CD14-positive monocyte (primary cell): ENCODE measurements at regions not wholly inside any gene's neighbourhood (a gene's known extent, or its start where the extent isn't known, plus 50 kb on each side); places are given as distances from the start of the nearest gene placed in this dataset.

ENCODE experiments used
- DNase-seq, 3 donors: peaks; one replicate each; pipeline ENCODE4 v3.0.0-alpha.2; 2011 to 2022
- H2AFZ ChIP-seq: 2 replicates; pipeline ENCODE4 v1.6.0; 2012; ENCODE audit warnings: mild to moderate bottlenecking, low read depth, low read length, inconsistent platforms; ENCODE audit not compliant: insufficient read depth, poor library complexity, severe bottlenecking
- H3K27ac ChIP-seq, 2 donors: 1 replicate in 1 of 2; 2 replicates in 1 of 2; pipeline ENCODE4 v1.5.1; 2012 to 2013; ENCODE audit warnings: low read length in 2 of 2, control low read depth in 1 of 2, inconsistent platforms in 1 of 2, low read depth in 1 of 2, mild to moderate bottlenecking in 1 of 2
- H3K27me3 ChIP-seq, 2 donors: one replicate each; pipeline versions ENCODE4 v1.6.0 to v1.6.1; 2011 to 2013; ENCODE audit warnings: low read length in 2 of 2; ENCODE audit not compliant: control insufficient read depth in 2 of 2, insufficient read depth in 2 of 2
- H3K36me3 ChIP-seq, 2 donors: replicated peaks in 1 of 2; 1 replicate in 1 of 2; 2 replicates in 1 of 2; pipeline versions ENCODE4 v1.5.1 to v1.6.1; 2012 to 2013; ENCODE audit warnings: low read length in 2 of 2, control low read depth in 1 of 2, inconsistent platforms in 1 of 2, mild to moderate bottlenecking in 1 of 2; ENCODE audit not compliant: insufficient read depth in 2 of 2, control insufficient read depth in 1 of 2
- H3K4me1 ChIP-seq, 2 donors: 1 replicate in 1 of 2; 2 replicates in 1 of 2; pipeline versions ENCODE4 v1.5.1 to v1.6.1; 2012 to 2013; ENCODE audit warnings: low read length in 2 of 2, control low read depth in 1 of 2, inconsistent platforms in 1 of 2, mild to moderate bottlenecking in 1 of 2, moderate library complexity in 1 of 2; ENCODE audit not compliant: insufficient read depth in 2 of 2, control insufficient read depth in 1 of 2
- H3K4me2 ChIP-seq: replicated peaks from 2 replicates; pipeline ENCODE3; 2012; ENCODE audit warnings: low read length, moderate library complexity, mild to moderate bottlenecking; ENCODE audit not compliant: poor library complexity, severe bottlenecking; ENCODE audit errors: extremely low read depth
- H3K4me3 ChIP-seq, 3 experiments: fragments of 200-600 bp in 1 of 3; sonication (generic) in 1 of 3; replicated peaks in 1 of 3; 1 replicate in 2 of 3; 2 replicates in 1 of 3; pipeline ENCODE4 v1.5.1; 2011 to 2013; ENCODE audit warnings: low read length in 3 of 3, mild to moderate bottlenecking in 3 of 3, control low read depth in 2 of 3, low read depth in 2 of 3, inconsistent platforms in 1 of 3, moderate library complexity in 1 of 3
- H3K79me2 ChIP-seq: 2 replicates; pipeline ENCODE4 v1.6.0; 2012; ENCODE audit warnings: mild to moderate bottlenecking, control low read depth, inconsistent platforms, low read length, moderate library complexity; ENCODE audit not compliant: insufficient read depth
- H3K9ac ChIP-seq: 2 replicates; pipeline ENCODE4 v1.6.0; 2017; ENCODE audit warnings: low read length, mild to moderate bottlenecking; ENCODE audit not compliant: insufficient read depth, poor library complexity, severe bottlenecking
- H3K9me3 ChIP-seq, 2 donors: replicated peaks in 1 of 2; 1 replicate in 1 of 2; 2 replicates in 1 of 2; pipeline versions ENCODE4 v1.5.1 to v1.6.1; 2012 to 2013; ENCODE audit warnings: low read length in 2 of 2, control low read depth in 1 of 2; ENCODE audit not compliant: control insufficient read depth in 1 of 2, insufficient read depth in 1 of 2
- H4K20me1 ChIP-seq: 2 replicates; pipeline ENCODE4 v1.6.0; 2012; ENCODE audit warnings: mild to moderate bottlenecking, low read length, control low read depth, moderate library complexity; ENCODE audit not compliant: insufficient read depth
- H3K27ac Mint-ChIP-seq, 7 donors: one replicate each; pipeline ENCODE4 v1.8.0; 2020; ENCODE audit warnings: mild to moderate bottlenecking in 7 of 7, mixed read lengths in 7 of 7, moderate library complexity in 6 of 7, inconsistent platforms in 2 of 7
- H3K27me3 Mint-ChIP-seq, 3 donors: one replicate each; pipeline ENCODE4 v1.8.0; 2021 to 2022; ENCODE audit warnings: low read depth in 3 of 3, mild to moderate bottlenecking in 3 of 3, mixed read lengths in 3 of 3, moderate library complexity in 3 of 3, inconsistent platforms in 1 of 3
- H3K36me3 Mint-ChIP-seq, 2 donors: one replicate each; pipeline ENCODE4 v1.8.0; 2020; ENCODE audit warnings: mixed read lengths in 2 of 2, inconsistent platforms in 1 of 2, mild to moderate bottlenecking in 1 of 2
- H3K4me1 Mint-ChIP-seq: one replicate; pipeline ENCODE4 v1.8.0; 2020; ENCODE audit warnings: mild to moderate bottlenecking, mixed read lengths
- H3K4me3 Mint-ChIP-seq, 2 donors: one replicate each; pipeline ENCODE4 v1.8.0; 2020; ENCODE audit warnings: mild to moderate bottlenecking in 2 of 2, mixed read lengths in 2 of 2, moderate library complexity in 1 of 2
- H3K9me3 Mint-ChIP-seq, 7 donors: one replicate each; pipeline ENCODE4 v1.8.0; 2020 to 2022; ENCODE audit warnings: mixed read lengths in 7 of 7, mild to moderate bottlenecking in 6 of 7, moderate library complexity in 6 of 7, inconsistent platforms in 2 of 7
- CTCF ChIP-seq: fragments of 200-600 bp; IDR thresholded peaks from one replicate; pipeline ENCODE4 v1.8.0; 2022; ENCODE audit warnings: antibody characterized with exemption, mild to moderate bottlenecking
- WGBS: methylation state at CpG from one replicate; pipeline ENCODE4 v1.1.5; 2013; ENCODE audit warnings: missing lambda C conversion rate; ENCODE audit not compliant: insufficient coverage; 5-methylcytosine and 5-hydroxymethylcytosine counted together
- intact Hi-C, 2 donors: fragments of 100-400 bp; cut with micrococcal nuclease; formaldehyde crosslinking; loops; one replicate each; pipeline versions ENCODE4 v1.15.0 to v1.15.1; 2023

- Histone ChIP-seq H3K4me2 (no peak overlapping the region), H3K27me3 (no peaks in the 10 kb centered on the region), H3K4me1 (no peaks in the 10 kb centered on the region), H3K9me3 (no peaks in the 10 kb centered on the region), H3K36me3 (no peaks in the 10 kb centered on the region), H4K20me1 (no peaks in the 10 kb centered on the region), H3K4me3 (no peak overlapping the region), H3K27ac (no peak overlapping the region), H3K79me2 (no peaks in the 10 kb centered on the region), H2AFZ (no peak overlapping the region), H3K9ac (no peak overlapping the region)
- WGBS = 97% methylated on average over 5 of the region's 5 CpGs
- intact Hi-C loops = no loop called here
- peaks cover 0 to 7% (median 2%) of the 10 kb centered on the region in 7 donors for H3K9me3 Mint-ChIP-seq
- peaks cover 0 to 5% (median 2%) of the 10 kb centered on the region in 3 donors for H3K27me3 Mint-ChIP-seq
- no peaks in the 10 kb centered on the region for H3K4me1 Mint-ChIP-seq
- H3K4me3 Mint-ChIP-seq = no peak overlapping the region
- H3K27ac Mint-ChIP-seq = no peak overlapping the region
- no peak for DNase-seq
- no peaks in the 10 kb centered on the region for H3K36me3 Mint-ChIP-seq
- no peak for TF ChIP-seq CTCF
Measured at GRCh38 chr4:4637710-4638109, 95.9 kb upstream of the STX18 start.

GRCh38 chr4:4633431-4633830 is 91.6 kb upstream of the STX18 start:
- Histone ChIP-seq H2AFZ (no peak overlapping the region), H4K20me1 (no peaks in the 10 kb centered on the region), H3K9ac (no peak overlapping the region), H3K36me3 (no peaks in the 10 kb centered on the region), H3K4me1 (no peaks in the 10 kb centered on the region), H3K27ac (no peak overlapping the region), H3K4me3 (no peak overlapping the region), H3K79me2 (no peaks in the 10 kb centered on the region), H3K4me2 (no peak overlapping the region), H3K9me3 (no peaks in the 10 kb centered on the region), H3K27me3 (no peaks in the 10 kb centered on the region)
- no peak for DNase-seq
- intact Hi-C loops = no loop called here
- Mint-ChIP-seq H3K9me3 (peaks cover 0 to 9% (median 4%) of the 10 kb centered on the region in 7 donors), H3K4me3 (no peak overlapping the region), H3K27me3 (peaks cover 0 to 2% (median 2%) of the 10 kb centered on the region in 3 donors), H3K36me3 (no peaks in the 10 kb centered on the region), H3K4me1 (no peaks in the 10 kb centered on the region), H3K27ac (no peak overlapping the region)
- no peak for TF ChIP-seq CTCF
- 94% methylated on average over 3 of the region's 3 CpGs for WGBS
